Raji (cell line): ENCODE measurements at regions not wholly inside any gene's neighbourhood (a gene's known extent, or its start where the extent isn't known, plus 50 kb on each side); places are given as distances from the start of the nearest gene placed in this dataset.

ENCODE experiments used
- POLR2A ChIP-seq: IDR thresholded peaks from 2 replicates; pipeline ENCODE4 v1.6.1; 2011; ENCODE audit warnings: low read depth, low read length, control low read depth; ENCODE audit not compliant: insufficient read depth

DNA sequence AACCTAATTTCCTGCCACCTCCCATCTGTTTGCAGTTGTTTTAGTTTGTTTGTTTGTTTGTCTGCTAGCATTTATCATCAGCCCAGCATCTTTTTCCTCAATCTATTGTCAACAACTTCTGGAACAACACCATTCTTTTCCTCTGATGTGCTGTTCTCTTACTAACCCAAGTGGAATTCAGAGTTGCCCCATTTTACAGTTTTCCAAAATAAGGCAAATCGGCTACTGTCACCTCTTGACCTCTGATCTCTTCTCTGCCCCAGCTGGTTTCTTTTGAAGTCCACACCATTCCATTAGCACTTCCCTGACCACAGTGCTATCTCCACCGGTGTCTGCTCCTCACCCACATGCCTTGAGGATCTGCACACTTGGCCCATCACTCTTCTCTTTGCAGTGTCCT lies 102.4 kb downstream of the EFNB2 start:
- no peak for TF ChIP-seq POLR2A

DNA sequence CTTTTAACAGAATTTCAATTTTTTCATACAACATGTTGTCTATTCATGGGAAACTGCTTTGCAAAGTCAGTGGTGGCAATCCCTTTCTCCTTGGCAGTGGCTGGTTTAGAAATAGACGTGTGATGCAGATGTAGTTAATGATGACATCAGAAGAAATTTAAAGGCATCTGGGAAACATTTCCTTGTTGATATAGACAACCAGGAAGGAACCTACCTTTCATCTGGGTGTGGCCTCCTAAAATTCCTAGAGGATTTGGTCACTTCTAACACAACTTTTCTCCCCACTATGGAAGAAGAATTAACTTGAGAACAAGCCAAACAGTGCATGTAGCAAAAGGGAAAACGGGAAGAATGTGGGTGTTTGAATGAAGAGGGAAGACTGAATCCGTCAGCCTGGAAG lies 102.8 kb downstream of the EFNB2 start:
- no peak for TF ChIP-seq POLR2A

DNA sequence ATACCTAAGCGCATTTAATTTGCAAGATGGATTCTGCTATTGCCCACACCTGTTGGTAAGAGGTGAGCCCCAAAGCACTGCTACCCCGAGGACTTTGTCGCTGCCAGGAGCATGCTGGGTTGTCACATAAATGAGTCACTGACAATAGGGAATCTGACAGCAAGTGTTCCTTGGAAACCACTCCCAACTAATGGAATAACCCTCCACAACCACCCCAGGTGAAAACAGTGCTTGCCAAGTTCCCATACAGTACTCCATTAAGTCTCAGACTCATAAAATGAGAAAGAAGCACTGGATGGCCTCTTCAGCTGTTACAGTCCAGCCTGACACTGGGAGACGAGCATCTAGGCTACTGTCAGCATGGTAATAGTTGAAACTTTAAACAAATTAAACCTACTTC lies 108.6 kb downstream of the EFNB2 start:
- no peak for TF ChIP-seq POLR2A

DNA sequence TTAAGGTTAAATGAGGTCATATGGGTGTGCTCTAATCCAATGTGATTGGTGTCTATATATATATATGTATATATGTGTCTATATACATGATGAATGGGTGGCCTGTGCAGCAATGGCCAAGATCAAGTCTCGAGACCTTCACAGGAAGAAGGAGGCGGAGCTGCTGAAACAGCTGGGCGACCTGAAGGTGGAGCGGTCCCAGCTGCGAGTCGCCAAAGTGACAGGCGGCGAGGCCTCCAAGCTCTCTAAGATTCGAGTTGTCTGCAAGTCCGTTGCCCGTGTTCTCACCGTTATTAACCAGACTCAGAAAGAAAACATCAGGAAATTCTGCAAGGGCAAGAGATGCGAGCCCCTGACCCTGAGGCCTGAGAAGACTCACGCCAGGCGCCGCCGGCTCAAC lies 109.8 kb downstream of the EFNB2 start:
- TF ChIP-seq POLR2A, result no peak

DNA sequence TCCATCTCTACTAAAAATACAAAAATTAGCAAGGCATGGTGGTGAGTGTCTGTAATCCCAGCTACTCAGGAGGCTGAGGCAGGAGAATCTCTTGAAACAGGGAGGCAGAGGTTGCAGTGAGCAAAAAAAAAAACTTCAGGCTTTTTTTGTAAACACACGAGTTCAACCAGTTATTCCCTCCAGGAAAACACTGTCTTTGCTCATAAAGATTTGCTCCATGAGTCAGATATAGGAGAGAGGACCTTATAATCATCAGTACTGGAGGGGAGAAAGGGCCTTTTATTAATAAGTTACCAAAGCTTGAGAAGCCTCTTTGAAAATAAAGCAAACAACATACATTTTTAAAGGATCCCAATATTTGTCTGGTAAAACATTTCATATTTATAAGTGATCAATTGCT lies 110.7 kb downstream of the EFNB2 start:
- TF ChIP-seq POLR2A, result no peak

DNA sequence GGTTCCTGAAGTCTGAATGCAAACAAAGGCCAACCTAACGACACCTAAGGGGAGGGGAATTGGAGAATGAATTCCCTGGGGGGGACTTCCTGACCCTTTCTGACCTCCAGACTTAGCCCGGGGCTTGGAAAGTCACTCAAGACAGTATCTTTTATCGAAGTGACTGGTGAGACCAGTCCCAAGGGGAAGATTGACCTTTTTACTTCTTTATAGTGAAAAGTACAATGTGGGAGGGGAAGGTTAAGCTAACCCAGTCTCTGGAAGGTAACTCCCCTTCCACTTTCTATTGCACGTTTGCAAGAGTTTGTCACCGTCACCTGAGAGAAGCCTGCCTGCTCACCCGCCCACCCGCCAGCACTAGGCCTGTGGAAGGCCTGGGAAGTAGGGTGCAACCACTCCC lies 111.9 kb downstream of the EFNB2 start:
- TF ChIP-seq POLR2A, result no peak

DNA sequence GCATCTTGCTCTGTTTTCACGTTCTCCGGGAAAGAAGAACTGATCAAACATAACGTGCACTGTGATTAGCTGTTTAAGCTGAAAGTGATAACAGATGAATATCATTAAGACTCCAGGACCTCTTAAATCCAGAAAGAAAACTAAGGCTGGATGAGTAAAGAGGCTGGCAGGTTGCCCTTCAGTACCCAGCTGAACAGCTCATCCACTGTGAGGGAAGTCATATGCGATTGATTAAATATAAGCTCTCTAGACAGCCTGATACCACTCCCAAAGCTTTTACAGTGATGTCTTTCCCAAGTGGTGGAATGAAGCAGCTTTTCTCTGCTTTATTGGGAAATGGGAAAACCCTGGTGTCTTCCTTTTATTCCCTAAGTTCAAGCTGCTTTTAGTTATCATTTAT lies 116.9 kb downstream of the EFNB2 start:
- TF ChIP-seq POLR2A, result no peak

DNA sequence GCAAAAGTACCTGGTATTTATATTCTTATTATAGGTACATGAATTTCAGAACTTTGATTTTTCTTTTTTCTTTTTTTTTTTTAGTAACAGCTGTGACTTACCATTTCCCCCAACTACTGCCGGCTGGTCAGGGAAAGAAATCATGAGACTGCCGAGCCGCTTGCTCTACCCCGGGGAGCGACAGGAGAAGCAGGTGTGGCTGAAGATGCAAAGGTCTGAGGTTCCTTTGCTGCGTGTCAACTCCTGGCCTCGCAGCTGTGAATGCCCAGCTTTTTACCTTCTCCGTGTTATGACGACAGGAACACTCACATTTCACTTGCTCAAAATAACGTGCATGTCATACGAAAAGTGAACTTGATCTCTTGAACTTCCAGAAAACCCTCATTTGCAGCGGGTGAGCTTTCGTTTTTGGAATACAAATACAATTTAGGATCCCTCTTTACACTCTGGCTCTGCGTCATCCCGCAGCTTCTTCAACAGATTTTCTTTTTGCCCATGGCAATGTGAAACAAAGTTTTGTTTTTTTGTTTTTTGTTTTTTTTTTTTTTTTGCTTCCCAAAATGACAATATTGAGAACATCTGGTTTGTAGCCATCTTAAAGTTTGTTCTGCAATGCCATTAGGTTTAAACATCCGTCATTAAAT lies 117.9 kb downstream of the EFNB2 start:
- no peak for TF ChIP-seq POLR2A

DNA sequence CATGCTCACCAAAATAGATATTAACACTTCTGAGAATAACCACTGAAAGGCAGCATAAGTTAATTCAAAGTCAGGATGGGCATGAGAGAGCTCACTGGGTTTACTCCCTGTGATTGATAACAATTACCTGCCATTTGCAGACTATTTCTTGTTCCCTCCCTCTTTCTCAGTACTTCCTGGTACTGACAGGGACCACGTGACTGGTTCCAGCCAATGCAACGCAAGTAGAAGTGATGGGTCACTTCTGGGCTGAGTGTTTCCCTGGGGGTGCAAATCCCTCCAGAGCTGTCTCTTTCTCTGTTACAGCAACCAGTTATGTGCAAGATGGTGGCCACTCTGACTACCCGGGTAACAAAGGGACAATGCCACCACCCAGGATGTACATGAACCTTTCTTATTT lies 118.8 kb downstream of the EFNB2 start:
- no peak for TF ChIP-seq POLR2A

DNA sequence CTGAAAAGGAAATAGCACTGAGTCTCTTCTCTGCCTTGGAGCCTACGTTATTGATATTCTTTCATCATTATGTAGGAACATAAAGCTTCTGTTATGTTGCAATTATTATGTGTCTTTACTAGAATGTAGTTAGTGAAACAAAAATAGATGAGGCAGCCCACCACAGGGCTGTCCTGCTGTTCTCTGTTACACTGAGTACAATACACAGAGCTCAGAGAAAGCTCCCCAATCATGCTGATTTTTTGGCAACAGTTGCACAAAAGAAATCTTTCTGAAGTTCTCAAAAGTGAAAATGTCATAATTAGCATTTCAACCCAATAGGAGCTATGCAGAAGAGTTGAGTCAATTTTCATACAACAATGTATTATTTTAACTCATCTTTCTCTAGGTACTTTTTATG lies 119.5 kb downstream of the EFNB2 start:
- no peak for TF ChIP-seq POLR2A

DNA sequence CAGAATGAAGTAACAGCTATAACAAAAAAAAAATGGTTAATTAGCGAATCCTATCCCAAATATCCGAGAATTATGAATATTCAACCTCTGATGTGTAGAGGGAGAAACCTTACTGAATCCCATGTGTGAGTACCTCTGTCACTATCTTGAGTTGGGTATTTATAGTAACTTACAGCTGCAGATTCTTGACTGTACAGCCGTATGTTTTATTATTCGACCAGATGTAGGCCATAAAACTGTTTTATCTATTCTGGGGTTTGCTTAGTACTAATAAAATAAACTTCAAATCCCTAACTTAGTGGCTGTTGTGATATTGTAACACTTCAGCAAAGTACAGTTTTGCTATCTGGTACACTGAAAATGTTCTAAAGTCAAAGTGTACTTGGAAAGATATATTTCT lies 120.0 kb downstream of the EFNB2 start:
- no peak for TF ChIP-seq POLR2A

DNA sequence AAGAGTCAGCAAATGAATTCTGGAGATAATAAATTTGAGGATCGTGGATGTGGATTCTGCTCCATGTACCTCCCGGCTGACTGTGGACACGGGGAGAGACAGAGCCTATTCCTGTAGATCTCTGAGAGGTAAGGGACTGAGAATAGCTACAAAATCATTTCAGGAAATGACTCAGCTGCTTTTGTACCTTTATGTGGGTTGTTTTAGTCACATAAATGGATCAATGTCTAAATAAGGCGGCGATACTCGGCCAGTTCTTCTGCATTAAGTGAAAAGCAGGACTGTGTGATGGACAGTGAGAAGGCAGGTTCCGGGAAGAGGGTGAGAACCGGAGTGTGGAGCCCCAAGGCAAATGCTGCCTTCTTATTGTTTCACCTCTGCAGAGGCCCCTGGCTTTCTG lies 128.1 kb downstream of the EFNB2 start:
- TF ChIP-seq POLR2A, result no peak

DNA sequence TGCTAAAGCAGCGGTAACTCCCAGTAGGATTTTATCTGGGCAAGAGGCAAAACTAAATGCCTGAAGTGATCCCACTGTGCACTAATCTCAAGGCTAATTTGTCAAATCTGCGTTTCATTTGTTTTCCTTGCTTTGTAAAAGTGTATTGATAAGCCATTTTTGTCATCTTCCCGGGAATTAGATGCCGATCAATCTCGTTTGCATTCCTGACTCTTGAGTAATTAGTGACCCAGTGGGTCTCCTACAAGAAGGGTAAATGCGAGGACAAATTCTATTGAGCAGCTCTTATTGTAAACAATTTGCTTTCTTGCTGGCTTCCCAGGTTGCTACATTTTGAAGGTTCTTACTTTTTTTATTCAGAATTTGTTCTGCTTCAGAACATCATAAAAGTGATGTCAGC lies 129.7 kb downstream of the EFNB2 start:
- TF ChIP-seq POLR2A, result no peak

DNA sequence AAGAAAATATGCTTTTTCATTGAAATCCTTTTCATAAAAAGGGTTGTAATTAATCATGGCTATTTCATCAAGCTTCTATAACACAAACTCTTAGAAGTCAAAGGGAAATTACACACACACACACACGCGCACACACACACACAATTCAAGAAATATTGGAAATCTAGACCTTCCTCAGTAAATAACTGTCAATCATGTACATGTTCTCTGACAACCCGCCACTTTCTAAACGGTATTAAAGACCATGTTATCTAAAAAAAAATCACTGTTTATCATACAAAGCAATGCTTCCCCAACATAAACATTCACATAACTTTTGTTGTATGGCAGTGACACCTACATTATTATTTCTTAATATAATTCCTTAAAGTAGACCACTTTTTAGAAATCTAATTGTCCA lies 132.2 kb downstream of the EFNB2 start:
- no peak for TF ChIP-seq POLR2A

DNA sequence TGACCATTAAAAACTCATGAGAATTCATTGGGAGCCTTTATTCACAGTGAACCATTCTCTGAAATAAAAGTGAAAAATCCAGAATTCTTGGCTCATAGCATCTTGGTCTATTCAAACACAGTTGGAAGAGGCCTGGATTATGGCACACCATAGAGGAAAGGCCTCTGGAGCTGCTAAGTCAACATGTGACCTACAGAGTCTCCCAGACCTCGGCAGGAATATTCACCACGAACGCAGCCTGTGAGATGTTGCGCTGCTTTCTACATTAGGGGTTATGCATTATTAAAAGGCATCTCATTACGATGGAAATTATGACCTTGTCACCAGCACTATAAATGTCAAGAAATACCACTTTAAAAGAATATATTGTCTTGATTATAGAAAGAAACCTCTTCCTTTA lies 132.6 kb downstream of the EFNB2 start:
- TF ChIP-seq POLR2A, result no peak

DNA sequence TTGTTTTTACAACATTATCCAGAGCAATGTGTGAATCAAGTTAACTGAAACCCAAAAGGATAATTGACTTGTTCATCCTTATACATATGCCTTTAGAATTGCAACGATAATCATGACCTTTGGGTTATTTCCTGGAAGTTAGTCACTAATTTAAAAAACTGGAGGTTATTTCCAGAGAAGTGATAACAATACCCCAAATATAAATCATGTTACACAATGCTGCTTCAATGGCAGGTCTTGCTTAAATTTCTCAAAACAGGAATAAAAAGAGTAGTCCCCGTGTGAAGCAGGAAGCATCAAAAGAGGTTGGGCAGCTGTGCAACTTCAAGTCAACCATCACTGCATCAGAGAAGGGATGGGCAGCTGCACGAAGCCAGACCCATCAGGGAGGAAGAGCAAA lies 134.4 kb downstream of the EFNB2 start:
- TF ChIP-seq POLR2A, result no peak

DNA sequence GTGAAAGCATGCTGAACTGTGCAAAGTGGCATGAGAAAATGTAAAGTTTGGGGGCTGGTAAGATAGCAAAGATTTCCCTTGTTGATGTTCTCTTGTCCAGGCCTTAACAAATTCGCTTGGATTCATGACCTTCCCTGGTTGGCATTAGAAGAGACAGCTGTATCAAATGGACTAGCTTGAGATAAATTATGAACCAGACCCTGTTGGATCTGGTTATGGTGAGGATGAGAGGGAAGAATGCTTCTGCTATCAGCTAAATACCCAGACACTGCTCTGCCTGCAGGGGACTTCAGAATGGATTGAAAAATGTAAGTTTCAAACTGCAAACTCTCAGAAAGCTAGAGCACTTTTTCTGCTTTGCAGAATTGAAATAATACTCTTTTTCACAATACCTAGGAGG lies 135.2 kb downstream of the EFNB2 start:
- no peak for TF ChIP-seq POLR2A
